ENCODE measurements at regions not wholly inside any gene's neighbourhood (a gene's known extent, or its start where the extent isn't known, plus 50 kb on each side); places are given as distances from the start of the nearest gene placed in this dataset.
A peak's percentile ranks its signal among the peaks of the same experiment; 100 is the strongest.

GRCh38 chr2:8279506-8279905, 402.4 kb upstream of the ID2 start:
- peaks cover 0 to 5% (median 0%) of the 10 kb centered on the region in 9 donors for H3K27me3 ChIP-seq
- no peak for TF ChIP-seq POLR2A (IDR thresholded peaks at IDR 0.05)
- TF ChIP-seq, protein P1, sequence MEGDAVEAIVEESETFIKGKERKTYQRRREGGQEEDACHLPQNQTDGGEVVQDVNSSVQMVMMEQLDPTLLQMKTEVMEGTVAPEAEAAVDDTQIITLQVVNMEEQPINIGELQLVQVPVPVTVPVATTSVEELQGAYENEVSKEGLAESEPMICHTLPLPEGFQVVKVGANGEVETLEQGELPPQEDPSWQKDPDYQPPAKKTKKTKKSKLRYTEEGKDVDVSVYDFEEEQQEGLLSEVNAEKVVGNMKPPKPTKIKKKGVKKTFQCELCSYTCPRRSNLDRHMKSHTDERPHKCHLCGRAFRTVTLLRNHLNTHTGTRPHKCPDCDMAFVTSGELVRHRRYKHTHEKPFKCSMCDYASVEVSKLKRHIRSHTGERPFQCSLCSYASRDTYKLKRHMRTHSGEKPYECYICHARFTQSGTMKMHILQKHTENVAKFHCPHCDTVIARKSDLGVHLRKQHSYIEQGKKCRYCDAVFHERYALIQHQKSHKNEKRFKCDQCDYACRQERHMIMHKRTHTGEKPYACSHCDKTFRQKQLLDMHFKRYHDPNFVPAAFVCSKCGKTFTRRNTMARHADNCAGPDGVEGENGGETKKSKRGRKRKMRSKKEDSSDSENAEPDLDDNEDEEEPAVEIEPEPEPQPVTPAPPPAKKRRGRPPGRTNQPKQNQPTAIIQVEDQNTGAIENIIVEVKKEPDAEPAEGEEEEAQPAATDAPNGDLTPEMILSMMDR (IDR thresholded peaks at IDR 0.05) = no peak
- intact Hi-C loops (cut with DNase I) = no loop called here
- no peak overlapping the region for H3K4me3 ChIP-seq
- H3K36me3 ChIP-seq = no peaks in the 10 kb centered on the region
- H3K27ac ChIP-seq = no peak overlapping the region
- WGBS, 4 donors = 90 to 97% (median 94%) methylated on average over 9 of the region's 9 CpGs
- DNase-seq (no peak), ATAC-seq (no peak)
- H3K4me1 ChIP-seq = peaks cover 0 to 14% (median 0%) of the 10 kb centered on the region in 12 donors
- no peaks in the 10 kb centered on the region for H3K9me3 ChIP-seq

DNA sequence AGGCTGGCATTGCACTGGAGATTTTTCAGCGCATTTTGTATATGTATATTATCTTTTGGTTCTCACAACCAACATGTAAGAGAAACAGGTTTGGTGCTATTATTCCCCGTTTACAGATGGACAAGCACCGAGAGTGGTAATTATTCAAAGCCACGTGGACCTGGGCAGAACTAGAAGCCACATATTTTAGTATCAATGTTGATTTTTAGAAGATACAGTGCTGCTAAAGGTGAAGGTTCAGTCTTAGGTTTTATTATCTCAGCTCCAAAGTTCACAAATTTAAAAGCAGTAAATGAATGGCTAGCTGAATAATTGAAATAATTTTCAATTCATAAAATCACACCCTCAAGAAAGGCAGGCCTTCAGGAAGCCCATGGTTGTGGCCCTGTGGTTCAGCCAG, 400.6 kb upstream of the ID2 start:
- ATAC-seq (no peak), DNase-seq (no peak)
- no peak overlapping the region for H3K27ac ChIP-seq
- intact Hi-C loops (cut with DNase I) = loop anchor here in 1 of 10 donors (10.0 kb wide), 1 partner anchor 394 kb away; no protein-coding TSS in a partner anchor
- no peaks in the 10 kb centered on the region for H3K36me3 ChIP-seq
- H3K4me1 ChIP-seq = peaks cover 0 to 14% (median 0%) of the 10 kb centered on the region in 12 donors
- peaks cover 0 to 5% (median 0%) of the 10 kb centered on the region in 9 donors for H3K27me3 ChIP-seq
- TF ChIP-seq, protein P1 (IDR thresholded peaks at IDR 0.05) = no peak
- TF ChIP-seq POLR2A (IDR thresholded peaks at IDR 0.05) = no peak
- H3K4me3 ChIP-seq = peak overlapping the region in 1 of 12 donors; percentile 23
- WGBS, 4 donors = 92 to 97% (median 95%) methylated on average over 4 of the region's 4 CpGs
- no peaks in the 10 kb centered on the region for H3K9me3 ChIP-seq

DNA sequence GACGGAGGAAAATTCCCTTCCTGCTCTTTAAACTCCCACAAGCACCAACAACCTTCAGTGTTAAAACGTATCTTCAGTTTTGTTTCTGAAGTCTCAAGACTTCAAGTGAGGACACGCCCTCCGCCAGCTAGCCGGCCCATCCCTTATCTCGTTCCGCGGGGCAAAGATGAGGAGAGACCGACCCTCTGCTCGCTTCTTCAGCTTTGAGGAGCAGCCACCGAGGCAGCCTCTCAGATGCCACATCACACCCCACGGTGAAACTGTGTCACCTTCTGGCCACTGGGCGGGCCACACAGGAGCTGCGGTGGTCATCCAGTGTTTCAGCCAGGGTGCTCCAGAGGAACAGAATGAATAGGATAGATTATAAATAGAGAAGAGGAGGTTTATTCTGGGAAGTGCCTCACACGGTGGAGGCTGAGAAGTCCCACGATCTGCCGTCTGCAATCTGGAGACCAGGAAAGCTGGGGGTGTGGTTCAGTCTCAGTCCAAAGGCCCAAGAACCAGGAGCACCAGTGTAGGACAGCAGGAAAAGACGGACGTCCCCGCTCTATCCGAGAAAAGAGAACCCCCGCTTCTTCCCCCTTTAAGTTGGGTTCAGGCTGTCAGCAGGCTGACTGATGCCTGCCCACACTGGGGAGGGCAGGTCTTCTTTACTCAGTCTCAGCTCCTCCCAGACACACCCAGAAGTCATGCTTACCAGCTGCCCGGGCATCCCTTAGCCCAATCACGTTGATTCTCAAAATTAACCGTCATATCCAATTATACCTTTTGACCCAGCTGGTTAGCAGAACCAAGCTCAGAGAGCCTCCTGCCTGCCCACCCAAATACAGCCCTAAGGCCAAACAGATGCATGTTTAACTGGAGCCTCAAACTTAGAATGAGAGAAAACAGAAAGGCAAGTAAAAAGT, 399.7 kb upstream of the ID2 start:
- TF ChIP-seq, protein P1 (IDR thresholded peaks at IDR 0.05) = no peak
- TF ChIP-seq POLR2A (IDR thresholded peaks at IDR 0.05) = no peak
- Histone ChIP-seq H3K9me3 (no peaks in the 10 kb centered on the region), H3K27ac (no peak overlapping the region), H3K4me3 (peak overlapping the region in 1 of 12 donors; percentile 23), H3K27me3 (peaks cover 0 to 5% (median 0%) of the 10 kb centered on the region in 9 donors), H3K4me1 (peaks cover 0 to 14% (median 0%) of the 10 kb centered on the region in 12 donors), H3K36me3 (no peaks in the 10 kb centered on the region)
- WGBS, 4 donors = 72 to 76% (median 73%) methylated on average over 22 to 25 of the region's 25 CpGs
- DNase-seq (no peak), ATAC-seq (no peak)
- intact Hi-C loops (cut with DNase I) = loop anchor here in 1 of 10 donors (10.0 kb wide), 1 partner anchor 393 kb away; no protein-coding TSS in a partner anchor

- no peak overlapping the region for H3K27ac ChIP-seq
- H3K9me3 ChIP-seq = no peaks in the 10 kb centered on the region
- ATAC-seq (no peak), DNase-seq (no peak)
- intact Hi-C loops (cut with DNase I) = loop anchor here in 1 of 10 donors (10.0 kb wide), 1 partner anchor 392 kb away; no protein-coding TSS in a partner anchor
- no peaks in the 10 kb centered on the region for H3K36me3 ChIP-seq
- no peak overlapping the region for H3K4me3 ChIP-seq
- 94 to 97% (median 96%) methylated on average over 12 to 13 of the region's 13 CpGs for WGBS, 4 donors
- H3K27me3 ChIP-seq = peaks cover 0 to 5% (median 0%) of the 10 kb centered on the region in 9 donors
- TF ChIP-seq, protein P1 (IDR thresholded peaks at IDR 0.05) = no peak
- peaks cover 0 to 11% (median 0%) of the 10 kb centered on the region in 12 donors for H3K4me1 ChIP-seq
Measured at GRCh38 chr2:8282858-8283252, 399.0 kb upstream of the ID2 start.

Measured in heart left ventricle (tissue), 16 donors.